IMR-90 (cell line): ENCODE measurements at regions not wholly inside any gene's neighbourhood (a gene's known extent, or its start where the extent isn't known, plus 50 kb on each side); places are given as distances from the start of the nearest gene placed in this dataset.
"Not testable (repeated sequence)": the region's sequence is repeated elsewhere in the genome, so short reads cannot be mapped to it uniquely, and the experiment has no call there.

Experiments used
- ATAC-seq: fragments of 200-7000 bp; cut with Tn5 transposase; 2 replicates; pipeline ENCODE4 v1.9.1; 2020; ENCODE audit warnings: low read depth, mild to moderate bottlenecking, moderate library complexity
- BruUV-seq: library from RNA; stranded (reverse); fragments of 400-500 nt; replicated peaks from 2 replicates; lab custom pipeline; 2021; lab: Mats Ljungman, UMichigan
- CTCF ChIA-PET: fragments of 300-600 bp; formaldehyde crosslinking; extraction: SDS; loops from one replicate; lab custom pipeline; 2021; ENCODE audit warnings: antibody characterized with exemption; lab: Yijun Ruan, JAX
- POLR2A ChIA-PET: fragments of 300-600 bp; sonication (Branson Sonifier 250); formaldehyde crosslinking; loops from one replicate; lab custom pipeline; 2022; ENCODE audit warnings: antibody characterized with exemption; ENCODE audit not compliant: unreplicated experiment; lab: Charles Lee
- DNase-seq: peaks from one replicate; pipeline ENCODE4 v3.0.0; 2013
- H2AFZ ChIP-seq: replicated peaks from 2 replicates; pipeline ENCODE3; 2013; ENCODE audit warnings: low read length, mild to moderate bottlenecking; ENCODE audit not compliant: poor library complexity
- H2AK5ac ChIP-seq: 2 replicates; pipeline ENCODE4 v1.6.1; 2013; ENCODE audit warnings: low read depth, low read length, inconsistent platforms
- H2AK9ac ChIP-seq: replicated peaks from 2 replicates; pipeline ENCODE3; 2013; ENCODE audit warnings: mild to moderate bottlenecking, low read depth, low read length, moderate library complexity; ENCODE audit not compliant: poor library complexity
- H2BK120ac ChIP-seq: 2 replicates; pipeline ENCODE4 v1.6.1; 2013; ENCODE audit warnings: low read depth, low read length, inconsistent platforms
- H2BK15ac ChIP-seq: 3 replicates; pipeline ENCODE4 v1.6.1; 2013; ENCODE audit warnings: low read depth, low read length, inconsistent platforms
- H2BK20ac ChIP-seq: 2 replicates; pipeline ENCODE4 v1.6.1; 2013; ENCODE audit warnings: low read depth, mild to moderate bottlenecking, inconsistent platforms, low read length, moderate library complexity
- H2BK5ac ChIP-seq: 2 replicates; pipeline ENCODE4 v1.6.1; 2013; ENCODE audit warnings: mild to moderate bottlenecking, low read depth, low read length, inconsistent platforms; ENCODE audit not compliant: poor library complexity, severe bottlenecking
- H3K14ac ChIP-seq: replicated peaks from 2 replicates; pipeline ENCODE4 v1.6.1; 2013; ENCODE audit warnings: low read depth, low read length, inconsistent platforms
- H3K18ac ChIP-seq: 2 replicates; pipeline ENCODE4 v1.6.1; 2013; ENCODE audit warnings: low read depth, low read length, control low read depth
- H3K23ac ChIP-seq: 2 replicates; pipeline ENCODE4 v1.6.1; 2013; ENCODE audit warnings: low read depth, low read length, inconsistent platforms
- H3K27ac ChIP-seq: 2 replicates; pipeline ENCODE4 v1.5.1; 2013; ENCODE audit warnings: mild to moderate bottlenecking, control low read depth, low read length; ENCODE audit not compliant: insufficient read depth
- H3K27me3 ChIP-seq: 2 replicates; pipeline ENCODE4 v1.6.1; 2013; ENCODE audit warnings: low read length; ENCODE audit not compliant: control insufficient read depth, insufficient read depth
- H3K36me3 ChIP-seq: 2 replicates; pipeline ENCODE4 v1.6.1; 2013; ENCODE audit warnings: low read length, mixed read lengths; ENCODE audit not compliant: control insufficient read depth, insufficient read depth
- H3K4ac ChIP-seq: 2 replicates; pipeline ENCODE4 v1.6.1; 2013; ENCODE audit warnings: low read depth, low read length, inconsistent platforms
- H3K4me1 ChIP-seq: 2 replicates; pipeline ENCODE4 v1.6.1; 2013; ENCODE audit warnings: low read length, mixed read lengths; ENCODE audit not compliant: control insufficient read depth, insufficient read depth
- H3K4me2 ChIP-seq: 2 replicates; pipeline ENCODE4 v1.6.1; 2013; ENCODE audit warnings: low read depth, mild to moderate bottlenecking, control low read depth, low read length, moderate library complexity
- H3K4me3 ChIP-seq: 2 replicates; pipeline ENCODE4 v1.5.1; 2013; ENCODE audit warnings: low read depth, mild to moderate bottlenecking, control low read depth, low read length, moderate library complexity; ENCODE audit not compliant: insufficient read depth
- H3K56ac ChIP-seq: 2 replicates; pipeline ENCODE4 v1.6.1; 2013; ENCODE audit warnings: low read length, inconsistent platforms; ENCODE audit not compliant: insufficient read depth; ENCODE audit errors: extremely low read depth
- H3K79me1 ChIP-seq, 2 experiments: 2 replicates each; pipeline ENCODE4 v1.6.1; 2013; ENCODE audit warnings: low read length in 2 of 2, inconsistent platforms in 1 of 2, low read depth in 1 of 2
- H3K9ac ChIP-seq: 2 replicates; pipeline ENCODE4 v1.6.1; 2013; ENCODE audit warnings: low read depth, low read length, control low read depth
- H3K9me1 ChIP-seq: 2 replicates; pipeline ENCODE4 v1.6.1; 2013; ENCODE audit warnings: low read length, inconsistent platforms; ENCODE audit not compliant: insufficient read depth
- H3K9me3 ChIP-seq: 2 replicates; pipeline ENCODE4 v1.6.1; 2013; ENCODE audit warnings: low read length; ENCODE audit not compliant: control insufficient read depth, insufficient read depth
- H4K20me1 ChIP-seq: 2 replicates; pipeline ENCODE4 v1.6.1; 2013; ENCODE audit warnings: low read length, inconsistent platforms; ENCODE audit not compliant: insufficient read depth
- H4K5ac ChIP-seq: 2 replicates; pipeline ENCODE4 v1.6.1; 2013; ENCODE audit warnings: mild to moderate bottlenecking, low read depth, low read length, control low read depth
- H4K8ac ChIP-seq, 2 experiments: 2 replicates each; pipeline ENCODE4 v1.6.1; 2013; ENCODE audit warnings: low read depth in 2 of 2, low read length in 2 of 2, control low read depth in 1 of 2, inconsistent platforms in 1 of 2
- H4K91ac ChIP-seq: 2 replicates; pipeline ENCODE4 v1.6.1; 2013; ENCODE audit warnings: low read depth, low read length, inconsistent platforms; ENCODE audit not compliant: insufficient read depth
- CEBPB ChIP-seq: IDR thresholded peaks from 2 replicates; pipeline ENCODE4 v1.6.1; 2012; ENCODE audit warnings: low read depth, low read length, improper control_type of control experiment
- CHD1 ChIP-seq: IDR thresholded peaks from 2 replicates; pipeline ENCODE4 v1.6.1; 2012; ENCODE audit warnings: low read depth, low read length, improper control_type of control experiment
- FOS ChIP-seq: fragments of 150-350 bp; IDR thresholded peaks from 2 replicates; pipeline ENCODE4 v1.6.1; 2016; ENCODE audit warnings: low read depth, low read length
- MAZ ChIP-seq: IDR thresholded peaks from 2 replicates; pipeline ENCODE4 v1.6.1; 2012; ENCODE audit warnings: low read depth, mild to moderate bottlenecking, low read length, improper control_type of control experiment, moderate library complexity, borderline replicate concordance
- POLR2A ChIP-seq: IDR thresholded peaks from 2 replicates; pipeline ENCODE4 v1.6.1; 2012; ENCODE audit warnings: mild to moderate bottlenecking, low read depth, low read length
- RAD21 ChIP-seq: IDR thresholded peaks from 2 replicates; pipeline ENCODE4 v1.6.1; 2012; ENCODE audit warnings: low read length, improper control_type of control experiment
- RCOR1 ChIP-seq: IDR thresholded peaks from 2 replicates; pipeline ENCODE4 v1.6.1; 2012; ENCODE audit warnings: mild to moderate bottlenecking, low read length, improper control_type of control experiment; ENCODE audit not compliant: insufficient replicate concordance
- SMC3 ChIP-seq: fragments of 150-350 bp; IDR thresholded peaks from 2 replicates; pipeline ENCODE4 v1.6.1; 2016; ENCODE audit warnings: low read depth, mild to moderate bottlenecking, antibody characterized with exemption, low read length, moderate library complexity
- WGBS, 2 experiments: methylation state at CpG; one replicate each; pipeline versions ENCODE4 v1.1.5 to v1.1.7; 2013; ENCODE audit warnings: missing lambda C conversion rate in 2 of 2; ENCODE audit not compliant: insufficient read length in 1 of 2; ENCODE audit errors: extremely low coverage in 2 of 2; 5-methylcytosine and 5-hydroxymethylcytosine counted together
- dilution Hi-C: fragments of 300-500 bp; cut with HindIII; formaldehyde crosslinking; loops from one replicate; pipeline ENCODE4 v1.14.3; 2018; ENCODE audit warnings: low sequenced_read_pairs; ENCODE audit not compliant: unreplicated experiment
- in situ Hi-C: fragments of 300-500 bp; cut with MboI; formaldehyde crosslinking; loops from 3 replicates; pipeline ENCODE4 v1.14.3; 2019; ENCODE audit warnings: low sequenced_read_pairs, inconsistent platforms, mixed read lengths
- intact Hi-C: fragments of 100-400 bp; cut with micrococcal nuclease; formaldehyde crosslinking; loops from 2 replicates; pipeline ENCODE4 v1.10.0; 2022
- TF ChIP-seq, protein P1 (sequence below): conservative IDR thresholded peaks from 2 replicates; pipeline ENCODE4 v1.5.1; 2012; ENCODE audit warnings: mild to moderate bottlenecking, low read depth, low read length, improper control_type of control experiment

DNA sequence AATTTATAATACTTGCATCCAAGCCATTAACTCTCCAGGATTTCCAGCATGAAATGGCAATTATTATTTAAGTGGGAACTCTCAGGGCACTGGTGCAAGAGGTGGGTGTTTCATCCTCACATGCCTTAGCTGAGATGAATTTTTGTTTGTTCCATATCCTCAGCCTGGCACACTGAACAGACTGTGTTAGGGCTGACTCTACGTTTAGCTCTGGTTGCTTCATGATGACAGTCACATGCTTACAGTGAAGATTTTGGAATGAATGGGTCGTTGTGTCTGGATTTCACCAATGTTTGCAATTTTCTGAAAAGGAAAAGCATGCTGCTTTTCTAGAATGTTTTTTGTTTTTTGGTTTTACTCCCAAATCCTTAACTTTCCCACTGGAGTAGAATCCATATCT is 246.6 kb downstream of the INSC start:
- Histone ChIP-seq H3K4me1 (no peaks in the 10 kb centered on the region), H3K36me3 (no peaks in the 10 kb centered on the region), H2BK120ac (no peak overlapping the region), H2BK15ac (no peak overlapping the region), H2AK9ac (no peak overlapping the region), H2BK5ac (no peak overlapping the region), H3K79me1 (no peaks in the 10 kb centered on the region), H4K20me1 (no peaks in the 10 kb centered on the region), H3K14ac (no peak overlapping the region), H2BK20ac (no peak overlapping the region), H3K9ac (no peak overlapping the region), H3K23ac (no peak overlapping the region), H3K9me1 (no peaks in the 10 kb centered on the region), H3K27me3 (no peaks in the 10 kb centered on the region), H3K9me3 (no peaks in the 10 kb centered on the region), H3K4ac (no peak overlapping the region), H3K18ac (no peak overlapping the region), H3K27ac (no peak overlapping the region), H4K5ac (no peak overlapping the region), H2AFZ (no peak overlapping the region), H4K8ac (no peak overlapping the region), H3K4me2 (no peak overlapping the region), H2AK5ac (no peak overlapping the region), H3K56ac (no peak overlapping the region), H4K91ac (no peak overlapping the region), H3K4me3 (no peak overlapping the region)
- in situ Hi-C loops = no loop called here
- ATAC-seq (no peak), DNase-seq (no peak)
- TF ChIP-seq FOS (no peak), CEBPB (no peak), RAD21 (no peak), POLR2A (no peak), SMC3 (no peak), CHD1 (no peak), RCOR1 (no peak), MAZ (no peak)
- TF ChIP-seq, protein P1, sequence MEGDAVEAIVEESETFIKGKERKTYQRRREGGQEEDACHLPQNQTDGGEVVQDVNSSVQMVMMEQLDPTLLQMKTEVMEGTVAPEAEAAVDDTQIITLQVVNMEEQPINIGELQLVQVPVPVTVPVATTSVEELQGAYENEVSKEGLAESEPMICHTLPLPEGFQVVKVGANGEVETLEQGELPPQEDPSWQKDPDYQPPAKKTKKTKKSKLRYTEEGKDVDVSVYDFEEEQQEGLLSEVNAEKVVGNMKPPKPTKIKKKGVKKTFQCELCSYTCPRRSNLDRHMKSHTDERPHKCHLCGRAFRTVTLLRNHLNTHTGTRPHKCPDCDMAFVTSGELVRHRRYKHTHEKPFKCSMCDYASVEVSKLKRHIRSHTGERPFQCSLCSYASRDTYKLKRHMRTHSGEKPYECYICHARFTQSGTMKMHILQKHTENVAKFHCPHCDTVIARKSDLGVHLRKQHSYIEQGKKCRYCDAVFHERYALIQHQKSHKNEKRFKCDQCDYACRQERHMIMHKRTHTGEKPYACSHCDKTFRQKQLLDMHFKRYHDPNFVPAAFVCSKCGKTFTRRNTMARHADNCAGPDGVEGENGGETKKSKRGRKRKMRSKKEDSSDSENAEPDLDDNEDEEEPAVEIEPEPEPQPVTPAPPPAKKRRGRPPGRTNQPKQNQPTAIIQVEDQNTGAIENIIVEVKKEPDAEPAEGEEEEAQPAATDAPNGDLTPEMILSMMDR = no peak
- ChIA-PET POLR2A (no interaction called here), CTCF (no interaction called here)
- dilution Hi-C loops = no loop called here
- intact Hi-C loops = no loop called here
- BruUV-seq = no TSS peak
- WGBS, 2 experiments = 20% methylated on average over 1 of the region's 2 CpGs; no CpG with 5 or more reads in 1 of the 2 experiments

DNA sequence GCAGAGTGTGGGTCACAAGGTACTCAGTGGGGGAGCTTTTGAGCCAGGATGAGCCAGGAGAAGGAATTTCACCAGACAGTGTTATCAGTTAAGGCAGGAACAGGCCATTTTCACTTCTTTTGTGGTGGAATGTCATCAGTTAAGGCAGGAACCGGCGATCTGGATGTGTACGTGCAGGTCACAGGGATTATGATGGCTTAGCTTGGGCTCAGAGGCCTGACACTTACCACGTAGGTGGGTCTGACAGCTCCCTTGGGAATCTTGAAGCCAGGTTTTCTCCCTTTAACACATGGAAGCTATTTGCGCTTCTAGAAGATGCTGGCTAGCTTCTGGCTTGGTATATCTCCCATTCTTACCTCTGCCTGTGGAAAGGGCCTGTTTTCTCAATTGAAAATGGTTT is 250.6 kb downstream of the INSC start:
- H4K8ac ChIP-seq, H3K27ac ChIP-seq, H3K4me2 ChIP-seq, H3K79me1 ChIP-seq, dilution Hi-C loops, H2AK9ac ChIP-seq, H2BK5ac ChIP-seq, H3K4me3 ChIP-seq, H2BK20ac ChIP-seq, ATAC-seq, intact Hi-C loops, DNase-seq, H3K23ac ChIP-seq, H2BK15ac ChIP-seq, H3K36me3 ChIP-seq, H3K27me3 ChIP-seq, POLR2A ChIA-PET, in situ Hi-C loops, H3K9ac ChIP-seq, H3K4ac ChIP-seq, BruUV-seq, H3K9me3 ChIP-seq, H4K5ac ChIP-seq, H4K20me1 ChIP-seq, H2BK120ac ChIP-seq, CTCF ChIA-PET, H3K9me1 ChIP-seq, H3K18ac ChIP-seq, H4K91ac ChIP-seq, H3K14ac ChIP-seq, H2AK5ac ChIP-seq, H3K56ac ChIP-seq, H3K4me1 ChIP-seq, H2AFZ ChIP-seq: not testable (repeated sequence)
- no CpG with 5 or more reads among the region's 5 CpGs for WGBS, 2 experiments
